IMR-90 (cell line): ENCODE measurements at regions not wholly inside any gene's neighbourhood (a gene's known extent, or its start where the extent isn't known, plus 50 kb on each side); places are given as distances from the start of the nearest gene placed in this dataset.

ENCODE experiments used
- ATAC-seq: fragments of 200-7000 bp; cut with Tn5 transposase; 2 replicates; pipeline ENCODE4 v1.9.1; 2020; ENCODE audit warnings: low read depth, mild to moderate bottlenecking, moderate library complexity
- BruUV-seq: library from RNA; stranded (reverse); fragments of 400-500 nt; replicated peaks from 2 replicates; lab custom pipeline; 2021; lab: Mats Ljungman, UMichigan
- CTCF ChIA-PET: fragments of 300-600 bp; formaldehyde crosslinking; extraction: SDS; loops from one replicate; lab custom pipeline; 2021; ENCODE audit warnings: antibody characterized with exemption; lab: Yijun Ruan, JAX
- POLR2A ChIA-PET: fragments of 300-600 bp; sonication (Branson Sonifier 250); formaldehyde crosslinking; loops from one replicate; lab custom pipeline; 2022; ENCODE audit warnings: antibody characterized with exemption; ENCODE audit not compliant: unreplicated experiment; lab: Charles Lee
- DNase-seq: peaks from one replicate; pipeline ENCODE4 v3.0.0; 2013
- H2AFZ ChIP-seq: replicated peaks from 2 replicates; pipeline ENCODE3; 2013; ENCODE audit warnings: low read length, mild to moderate bottlenecking; ENCODE audit not compliant: poor library complexity
- H2AK5ac ChIP-seq: 2 replicates; pipeline ENCODE4 v1.6.1; 2013; ENCODE audit warnings: low read depth, low read length, inconsistent platforms
- H2AK9ac ChIP-seq: replicated peaks from 2 replicates; pipeline ENCODE3; 2013; ENCODE audit warnings: mild to moderate bottlenecking, low read depth, low read length, moderate library complexity; ENCODE audit not compliant: poor library complexity
- H2BK120ac ChIP-seq: 2 replicates; pipeline ENCODE4 v1.6.1; 2013; ENCODE audit warnings: low read depth, low read length, inconsistent platforms
- H2BK15ac ChIP-seq: 3 replicates; pipeline ENCODE4 v1.6.1; 2013; ENCODE audit warnings: low read depth, low read length, inconsistent platforms
- H2BK20ac ChIP-seq: 2 replicates; pipeline ENCODE4 v1.6.1; 2013; ENCODE audit warnings: low read depth, mild to moderate bottlenecking, inconsistent platforms, low read length, moderate library complexity
- H2BK5ac ChIP-seq: 2 replicates; pipeline ENCODE4 v1.6.1; 2013; ENCODE audit warnings: mild to moderate bottlenecking, low read depth, low read length, inconsistent platforms; ENCODE audit not compliant: poor library complexity, severe bottlenecking
- H3K14ac ChIP-seq: replicated peaks from 2 replicates; pipeline ENCODE4 v1.6.1; 2013; ENCODE audit warnings: low read depth, low read length, inconsistent platforms
- H3K18ac ChIP-seq: 2 replicates; pipeline ENCODE4 v1.6.1; 2013; ENCODE audit warnings: low read depth, low read length, control low read depth
- H3K23ac ChIP-seq: 2 replicates; pipeline ENCODE4 v1.6.1; 2013; ENCODE audit warnings: low read depth, low read length, inconsistent platforms
- H3K27ac ChIP-seq: 2 replicates; pipeline ENCODE4 v1.5.1; 2013; ENCODE audit warnings: mild to moderate bottlenecking, control low read depth, low read length; ENCODE audit not compliant: insufficient read depth
- H3K27me3 ChIP-seq: 2 replicates; pipeline ENCODE4 v1.6.1; 2013; ENCODE audit warnings: low read length; ENCODE audit not compliant: control insufficient read depth, insufficient read depth
- H3K36me3 ChIP-seq: 2 replicates; pipeline ENCODE4 v1.6.1; 2013; ENCODE audit warnings: low read length, mixed read lengths; ENCODE audit not compliant: control insufficient read depth, insufficient read depth
- H3K4ac ChIP-seq: 2 replicates; pipeline ENCODE4 v1.6.1; 2013; ENCODE audit warnings: low read depth, low read length, inconsistent platforms
- H3K4me1 ChIP-seq: 2 replicates; pipeline ENCODE4 v1.6.1; 2013; ENCODE audit warnings: low read length, mixed read lengths; ENCODE audit not compliant: control insufficient read depth, insufficient read depth
- H3K4me2 ChIP-seq: 2 replicates; pipeline ENCODE4 v1.6.1; 2013; ENCODE audit warnings: low read depth, mild to moderate bottlenecking, control low read depth, low read length, moderate library complexity
- H3K4me3 ChIP-seq: 2 replicates; pipeline ENCODE4 v1.5.1; 2013; ENCODE audit warnings: low read depth, mild to moderate bottlenecking, control low read depth, low read length, moderate library complexity; ENCODE audit not compliant: insufficient read depth
- H3K56ac ChIP-seq: 2 replicates; pipeline ENCODE4 v1.6.1; 2013; ENCODE audit warnings: low read length, inconsistent platforms; ENCODE audit not compliant: insufficient read depth; ENCODE audit errors: extremely low read depth
- H3K79me1 ChIP-seq, 2 experiments: 2 replicates each; pipeline ENCODE4 v1.6.1; 2013; ENCODE audit warnings: low read length in 2 of 2, inconsistent platforms in 1 of 2, low read depth in 1 of 2
- H3K9ac ChIP-seq: 2 replicates; pipeline ENCODE4 v1.6.1; 2013; ENCODE audit warnings: low read depth, low read length, control low read depth
- H3K9me1 ChIP-seq: 2 replicates; pipeline ENCODE4 v1.6.1; 2013; ENCODE audit warnings: low read length, inconsistent platforms; ENCODE audit not compliant: insufficient read depth
- H3K9me3 ChIP-seq: 2 replicates; pipeline ENCODE4 v1.6.1; 2013; ENCODE audit warnings: low read length; ENCODE audit not compliant: control insufficient read depth, insufficient read depth
- H4K20me1 ChIP-seq: 2 replicates; pipeline ENCODE4 v1.6.1; 2013; ENCODE audit warnings: low read length, inconsistent platforms; ENCODE audit not compliant: insufficient read depth
- H4K5ac ChIP-seq: 2 replicates; pipeline ENCODE4 v1.6.1; 2013; ENCODE audit warnings: mild to moderate bottlenecking, low read depth, low read length, control low read depth
- H4K8ac ChIP-seq, 2 experiments: 2 replicates each; pipeline ENCODE4 v1.6.1; 2013; ENCODE audit warnings: low read depth in 2 of 2, low read length in 2 of 2, control low read depth in 1 of 2, inconsistent platforms in 1 of 2
- H4K91ac ChIP-seq: 2 replicates; pipeline ENCODE4 v1.6.1; 2013; ENCODE audit warnings: low read depth, low read length, inconsistent platforms; ENCODE audit not compliant: insufficient read depth
- BHLHE40 ChIP-seq: fragments of 150-350 bp; IDR thresholded peaks from 2 replicates; pipeline ENCODE4 v1.6.1; 2016; ENCODE audit warnings: mild to moderate bottlenecking, low read depth, low read length
- CEBPB ChIP-seq: IDR thresholded peaks from 2 replicates; pipeline ENCODE4 v1.6.1; 2012; ENCODE audit warnings: low read depth, low read length, improper control_type of control experiment
- CHD1 ChIP-seq: IDR thresholded peaks from 2 replicates; pipeline ENCODE4 v1.6.1; 2012; ENCODE audit warnings: low read depth, low read length, improper control_type of control experiment
- FOS ChIP-seq: fragments of 150-350 bp; IDR thresholded peaks from 2 replicates; pipeline ENCODE4 v1.6.1; 2016; ENCODE audit warnings: low read depth, low read length
- MAFK ChIP-seq: IDR thresholded peaks from 2 replicates; pipeline ENCODE4 v1.6.1; 2012; ENCODE audit warnings: low read depth, low read length, improper control_type of control experiment
- MAZ ChIP-seq: IDR thresholded peaks from 2 replicates; pipeline ENCODE4 v1.6.1; 2012; ENCODE audit warnings: low read depth, mild to moderate bottlenecking, low read length, improper control_type of control experiment, moderate library complexity, borderline replicate concordance
- MXI1 ChIP-seq: IDR thresholded peaks from 2 replicates; pipeline ENCODE4 v1.6.1; 2012; ENCODE audit warnings: low read depth, mild to moderate bottlenecking, low read length, moderate library complexity, borderline replicate concordance
- NFE2L2 ChIP-seq: fragments of 150-350 bp; IDR thresholded peaks from 2 replicates; pipeline ENCODE4 v1.6.1; 2016; ENCODE audit warnings: low read depth, mild to moderate bottlenecking, low read length
- POLR2A ChIP-seq: IDR thresholded peaks from 2 replicates; pipeline ENCODE4 v1.6.1; 2012; ENCODE audit warnings: mild to moderate bottlenecking, low read depth, low read length
- RAD21 ChIP-seq: IDR thresholded peaks from 2 replicates; pipeline ENCODE4 v1.6.1; 2012; ENCODE audit warnings: low read length, improper control_type of control experiment
- RCOR1 ChIP-seq: IDR thresholded peaks from 2 replicates; pipeline ENCODE4 v1.6.1; 2012; ENCODE audit warnings: mild to moderate bottlenecking, low read length, improper control_type of control experiment; ENCODE audit not compliant: insufficient replicate concordance
- RFX5 ChIP-seq: IDR thresholded peaks from 2 replicates; pipeline ENCODE4 v1.8.0; 2012; ENCODE audit warnings: low read depth, mild to moderate bottlenecking, low read length, moderate library complexity
- SMC3 ChIP-seq: fragments of 150-350 bp; IDR thresholded peaks from 2 replicates; pipeline ENCODE4 v1.6.1; 2016; ENCODE audit warnings: low read depth, mild to moderate bottlenecking, antibody characterized with exemption, low read length, moderate library complexity
- WGBS, 2 experiments: methylation state at CpG; one replicate each; pipeline versions ENCODE4 v1.1.5 to v1.1.7; 2013; ENCODE audit warnings: missing lambda C conversion rate in 2 of 2; ENCODE audit not compliant: insufficient read length in 1 of 2; ENCODE audit errors: extremely low coverage in 2 of 2; 5-methylcytosine and 5-hydroxymethylcytosine counted together
- dilution Hi-C: fragments of 300-500 bp; cut with HindIII; formaldehyde crosslinking; loops from one replicate; pipeline ENCODE4 v1.14.3; 2018; ENCODE audit warnings: low sequenced_read_pairs; ENCODE audit not compliant: unreplicated experiment
- in situ Hi-C: fragments of 300-500 bp; cut with MboI; formaldehyde crosslinking; loops from 3 replicates; pipeline ENCODE4 v1.14.3; 2019; ENCODE audit warnings: low sequenced_read_pairs, inconsistent platforms, mixed read lengths
- intact Hi-C: fragments of 100-400 bp; cut with micrococcal nuclease; formaldehyde crosslinking; loops from 2 replicates; pipeline ENCODE4 v1.10.0; 2022
- TF ChIP-seq, protein P1 (sequence below): conservative IDR thresholded peaks from 2 replicates; pipeline ENCODE4 v1.5.1; 2012; ENCODE audit warnings: mild to moderate bottlenecking, low read depth, low read length, improper control_type of control experiment
- TF ChIP-seq, protein P2 (sequence below): fragments of 150-350 bp; IDR thresholded peaks from 2 replicates; pipeline ENCODE4 v1.6.1; 2016; ENCODE audit warnings: low read depth, mild to moderate bottlenecking, low read length, moderate library complexity, borderline replicate concordance
- TF ChIP-seq, protein P3 (sequence below): fragments of 150-350 bp; IDR thresholded peaks from 2 replicates; pipeline ENCODE4 v1.6.1; 2017; ENCODE audit warnings: mild to moderate bottlenecking, antibody characterized with exemption, low read length, low read depth

DNA sequence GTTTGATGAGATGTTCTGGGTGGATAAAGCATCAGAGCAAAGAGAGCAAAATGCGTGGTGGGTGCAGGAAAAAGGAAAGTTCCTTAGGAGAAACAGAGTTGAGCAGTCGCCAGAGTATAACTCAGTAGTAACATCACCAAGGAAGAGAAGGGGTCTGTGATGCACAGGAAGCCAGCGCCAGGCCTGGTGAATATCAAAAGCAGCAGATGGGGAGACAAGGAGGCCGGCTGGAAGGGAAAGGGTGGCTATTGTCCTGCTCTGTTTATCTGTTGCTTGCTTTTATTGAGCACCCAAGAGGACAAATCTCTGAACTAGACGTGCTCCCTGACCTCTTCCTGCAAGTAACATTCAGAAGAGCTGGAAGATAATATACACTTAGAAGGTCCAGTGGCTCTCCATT, 52.7 kb upstream of the GRAMD1B start:
- Histone ChIP-seq H2BK120ac (no peak overlapping the region), H3K36me3 (no peaks in the 10 kb centered on the region), H3K9me3 (no peaks in the 10 kb centered on the region), H3K56ac (no peak overlapping the region), H2AK9ac (no peak overlapping the region), H3K18ac (no peak overlapping the region), H4K8ac (no peak overlapping the region), H4K5ac (no peak overlapping the region), H3K4me3 (no peak overlapping the region), H3K4me1 (no peaks in the 10 kb centered on the region), H3K27ac (no peak overlapping the region), H2BK5ac (no peak overlapping the region), H3K9me1 (no peaks in the 10 kb centered on the region), H3K27me3 (peaks cover 53% of the 10 kb centered on the region), H3K9ac (no peak overlapping the region), H3K4ac (no peak overlapping the region), H2AK5ac (no peak overlapping the region), H4K20me1 (no peaks in the 10 kb centered on the region), H3K23ac (no peak overlapping the region), H3K79me1 (no peaks in the 10 kb centered on the region), H4K91ac (no peak overlapping the region), H2BK20ac (no peak overlapping the region), H2AFZ (no peak overlapping the region), H3K4me2 (no peak overlapping the region), H3K14ac (no peak overlapping the region), H2BK15ac (no peak overlapping the region)
- 27% methylated on average over 3 of the region's 5 CpGs; no CpG with 5 or more reads in 1 of the 2 experiments for WGBS, 2 experiments
- intact Hi-C loops = no loop called here
- BruUV-seq = no TSS peak
- CTCF ChIA-PET = no interaction called here
- no peak for DNase-seq
- in situ Hi-C loops = no loop called here
- no peak for ATAC-seq
- POLR2A ChIA-PET = no interaction called here
- dilution Hi-C loops = no loop called here
- TF ChIP-seq FOS (no peak), BHLHE40 (no peak), POLR2A (no peak), RFX5 (no peak), NFE2L2 (no peak), CEBPB (no peak), SMC3 (no peak), RAD21 (no peak), MAFK (no peak), MXI1 (no peak), RCOR1 (no peak), MAZ (no peak), CHD1 (no peak)
- TF ChIP-seq, protein P1, sequence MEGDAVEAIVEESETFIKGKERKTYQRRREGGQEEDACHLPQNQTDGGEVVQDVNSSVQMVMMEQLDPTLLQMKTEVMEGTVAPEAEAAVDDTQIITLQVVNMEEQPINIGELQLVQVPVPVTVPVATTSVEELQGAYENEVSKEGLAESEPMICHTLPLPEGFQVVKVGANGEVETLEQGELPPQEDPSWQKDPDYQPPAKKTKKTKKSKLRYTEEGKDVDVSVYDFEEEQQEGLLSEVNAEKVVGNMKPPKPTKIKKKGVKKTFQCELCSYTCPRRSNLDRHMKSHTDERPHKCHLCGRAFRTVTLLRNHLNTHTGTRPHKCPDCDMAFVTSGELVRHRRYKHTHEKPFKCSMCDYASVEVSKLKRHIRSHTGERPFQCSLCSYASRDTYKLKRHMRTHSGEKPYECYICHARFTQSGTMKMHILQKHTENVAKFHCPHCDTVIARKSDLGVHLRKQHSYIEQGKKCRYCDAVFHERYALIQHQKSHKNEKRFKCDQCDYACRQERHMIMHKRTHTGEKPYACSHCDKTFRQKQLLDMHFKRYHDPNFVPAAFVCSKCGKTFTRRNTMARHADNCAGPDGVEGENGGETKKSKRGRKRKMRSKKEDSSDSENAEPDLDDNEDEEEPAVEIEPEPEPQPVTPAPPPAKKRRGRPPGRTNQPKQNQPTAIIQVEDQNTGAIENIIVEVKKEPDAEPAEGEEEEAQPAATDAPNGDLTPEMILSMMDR = no peak
- TF ChIP-seq, protein P2, sequence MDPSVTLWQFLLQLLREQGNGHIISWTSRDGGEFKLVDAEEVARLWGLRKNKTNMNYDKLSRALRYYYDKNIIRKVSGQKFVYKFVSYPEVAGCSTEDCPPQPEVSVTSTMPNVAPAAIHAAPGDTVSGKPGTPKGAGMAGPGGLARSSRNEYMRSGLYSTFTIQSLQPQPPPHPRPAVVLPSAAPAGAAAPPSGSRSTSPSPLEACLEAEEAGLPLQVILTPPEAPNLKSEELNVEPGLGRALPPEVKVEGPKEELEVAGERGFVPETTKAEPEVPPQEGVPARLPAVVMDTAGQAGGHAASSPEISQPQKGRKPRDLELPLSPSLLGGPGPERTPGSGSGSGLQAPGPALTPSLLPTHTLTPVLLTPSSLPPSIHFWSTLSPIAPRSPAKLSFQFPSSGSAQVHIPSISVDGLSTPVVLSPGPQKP = no peak
- TF ChIP-seq, protein P3, sequence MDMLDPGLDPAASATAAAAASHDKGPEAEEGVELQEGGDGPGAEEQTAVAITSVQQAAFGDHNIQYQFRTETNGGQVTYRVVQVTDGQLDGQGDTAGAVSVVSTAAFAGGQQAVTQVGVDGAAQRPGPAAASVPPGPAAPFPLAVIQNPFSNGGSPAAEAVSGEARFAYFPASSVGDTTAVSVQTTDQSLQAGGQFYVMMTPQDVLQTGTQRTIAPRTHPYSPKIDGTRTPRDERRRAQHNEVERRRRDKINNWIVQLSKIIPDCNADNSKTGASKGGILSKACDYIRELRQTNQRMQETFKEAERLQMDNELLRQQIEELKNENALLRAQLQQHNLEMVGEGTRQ = no peak
